ENCODE measurements at regions not wholly inside any gene's neighbourhood (a gene's known extent, or its start where the extent isn't known, plus 50 kb on each side); places are given as distances from the start of the nearest gene placed in this dataset. TPM values are rescaled to one million over a fixed set of nuclear protein-coding genes. Genes with fewer than 3 reads are reported as not detected.

Small RNA genes in the stretch of these regions (small RNA-seq; reads per million reads assigned to genes)
- gene AC134503.1 (ENCODE audit: low replicate concordance), result not detected
- 0.12 reads per million for gene RF00096 (ENCODE audit: low replicate concordance)
- 0.22 reads per million for gene RNA5SP149 (ENCODE audit: low replicate concordance)

Measured in GM23338 (cell line).